ENCODE measurements at regions not wholly inside any gene's neighbourhood (a gene's known extent, or its start where the extent isn't known, plus 50 kb on each side); places are given as distances from the start of the nearest gene placed in this dataset.
"Not testable (repeated sequence)": the region's sequence is repeated elsewhere in the genome, so short reads cannot be mapped to it uniquely, and the experiment has no call there.

DNA sequence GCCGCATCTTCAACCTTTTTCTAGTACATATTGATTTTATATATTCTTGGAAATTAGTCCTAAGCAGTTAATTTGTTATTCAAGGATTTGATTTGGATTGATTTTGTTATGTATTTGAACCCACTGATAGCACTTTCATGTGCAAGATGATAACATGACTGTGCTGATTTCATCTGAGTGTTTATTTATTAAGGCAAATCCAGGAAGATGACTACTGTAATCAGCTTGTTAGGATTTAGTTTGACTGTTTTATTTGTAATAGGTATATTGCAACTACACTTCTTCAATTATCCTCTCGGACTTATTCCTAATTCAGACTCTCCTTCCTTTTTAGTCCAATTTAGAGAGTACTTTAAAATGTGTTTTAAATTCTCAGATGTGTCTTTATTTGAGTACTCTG, 75.1 kb upstream of the PRKG1 start:
- DNase-seq = no peak

DNA sequence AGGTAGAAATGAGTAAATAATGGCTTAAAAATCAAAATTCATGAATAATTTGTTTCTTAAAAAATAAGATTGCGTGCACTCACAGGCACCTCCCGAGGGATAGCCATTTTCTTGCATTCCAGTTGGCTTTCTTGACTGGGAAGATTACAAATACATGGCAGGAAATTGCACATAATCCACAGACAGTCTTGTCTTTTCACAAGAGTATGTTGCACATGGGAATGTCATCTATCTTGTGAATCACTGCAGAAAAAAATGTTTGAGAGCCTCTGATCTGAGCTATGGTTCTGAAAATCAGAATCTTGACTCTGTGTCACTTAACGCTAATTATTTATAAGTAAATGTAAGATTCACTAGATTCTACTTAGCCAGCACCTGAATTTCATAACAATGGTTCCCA, 74.1 kb upstream of the PRKG1 start:
- no peak for DNase-seq

DNA sequence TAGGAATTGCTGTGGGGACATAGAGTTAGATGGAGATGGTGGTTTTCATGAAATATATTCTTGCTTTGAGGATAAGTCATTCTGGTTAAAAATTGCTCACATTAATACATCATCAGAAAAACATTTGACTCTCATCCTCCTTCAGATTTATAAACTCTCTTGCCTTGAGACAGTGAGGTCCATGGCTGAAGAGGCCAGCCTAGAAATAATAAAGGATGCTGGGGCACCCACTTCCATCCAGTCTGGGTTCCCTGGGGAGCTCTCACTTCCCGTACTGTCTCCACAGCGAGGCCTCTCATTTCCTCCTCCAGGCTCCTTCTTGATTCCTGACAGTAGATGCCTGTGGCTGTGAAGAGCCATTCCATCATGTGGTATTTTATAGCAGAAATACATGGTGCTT, 73.3 kb upstream of the PRKG1 start:
- no peak for DNase-seq

DNA sequence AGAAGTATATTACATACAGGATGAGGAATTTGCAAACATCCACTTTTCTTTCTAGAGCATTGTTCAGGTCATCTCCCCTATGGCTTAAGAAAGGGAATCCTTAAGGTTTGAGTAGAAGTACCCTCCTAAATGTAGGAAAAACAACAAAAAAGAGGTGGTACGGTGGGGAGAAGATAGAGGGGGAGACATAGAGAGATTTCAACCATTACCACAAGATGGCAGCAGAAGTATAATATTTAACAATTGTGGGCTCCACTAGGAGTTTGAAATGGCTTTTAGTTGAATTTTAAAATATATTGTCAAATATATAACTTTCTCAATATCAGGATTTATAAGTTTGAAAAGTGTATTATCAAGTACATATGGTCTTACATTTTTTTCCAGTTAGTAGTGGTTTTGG, 72.7 kb upstream of the PRKG1 start:
- no peak for DNase-seq

DNA sequence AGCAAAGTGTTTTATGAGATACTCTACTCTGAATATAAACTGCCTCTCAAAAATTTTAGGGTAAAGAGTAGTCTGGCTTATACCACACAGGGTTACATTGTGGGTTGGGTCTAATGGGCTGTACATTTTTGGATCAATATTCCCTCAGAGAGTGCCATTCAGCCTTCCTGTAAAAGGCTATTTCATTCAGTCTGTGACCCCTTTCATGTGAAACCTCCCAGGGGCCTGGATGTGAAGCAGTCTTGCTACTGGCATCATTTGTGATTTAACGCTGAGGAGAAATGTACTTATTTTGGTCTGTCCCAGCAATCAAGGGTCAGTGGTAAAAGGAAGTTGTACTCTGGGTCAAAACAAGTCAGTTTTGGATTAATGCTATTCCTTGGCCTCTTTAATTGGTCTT, 71.8 kb upstream of the PRKG1 start:
- no peak for DNase-seq

DNA sequence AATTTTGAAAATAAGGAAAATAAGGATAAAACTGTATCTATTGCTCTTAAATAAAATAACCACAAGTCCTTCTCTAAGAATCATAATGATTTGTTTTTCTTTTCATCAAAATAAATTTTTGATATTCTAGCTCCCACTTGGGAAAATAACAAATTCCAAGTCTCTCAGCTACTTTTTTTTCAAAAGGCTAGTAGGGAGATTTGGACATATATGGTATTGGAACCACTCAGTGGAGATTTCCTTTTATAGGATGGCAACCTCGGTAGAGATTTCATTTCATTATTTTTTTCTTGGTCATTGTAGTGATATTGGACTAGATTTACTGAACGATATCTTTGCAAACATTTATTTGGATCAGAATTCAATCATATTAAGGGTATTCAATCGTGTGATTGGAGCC, 69.5 kb upstream of the PRKG1 start:
- no peak for DNase-seq

DNA sequence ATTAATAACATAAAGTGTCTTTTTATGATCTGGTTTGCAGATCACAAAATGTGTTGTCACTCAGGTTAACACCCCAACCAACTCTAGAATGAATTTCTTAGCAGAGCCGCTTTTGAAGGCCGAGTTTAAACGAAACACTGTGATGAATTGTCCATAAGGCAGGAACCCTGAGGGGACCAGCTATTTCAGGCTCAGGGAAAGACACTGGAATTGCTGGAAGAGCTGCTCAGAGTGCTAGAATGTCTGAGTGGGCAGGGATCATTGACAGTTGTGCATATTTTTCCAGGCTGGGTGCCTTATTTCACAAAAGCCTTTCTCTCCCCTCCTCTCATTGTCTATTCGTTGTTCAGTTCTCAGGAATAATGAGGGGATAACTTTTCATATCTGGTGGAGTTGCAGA, 68.7 kb upstream of the PRKG1 start:
- no peak for DNase-seq

DNA sequence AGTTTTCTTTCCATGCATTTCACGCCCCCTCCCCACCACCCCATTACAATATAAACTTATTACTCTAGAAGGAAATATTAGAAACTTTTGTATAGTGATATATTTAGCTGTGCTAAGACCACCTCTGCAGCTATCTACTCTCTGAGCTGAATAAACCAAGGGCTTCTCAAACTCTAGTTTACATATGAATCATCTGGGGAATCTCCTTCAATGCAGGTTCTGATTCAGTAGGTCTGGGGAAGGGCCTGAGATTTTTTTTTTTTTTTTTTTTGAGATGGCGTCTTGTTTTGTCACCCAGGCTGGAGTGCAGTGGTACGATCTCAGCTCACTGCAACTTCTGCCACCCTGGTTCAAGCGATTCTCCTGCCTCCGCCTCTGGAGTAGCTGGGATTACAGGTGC, 67.6 kb upstream of the PRKG1 start:
- no peak for DNase-seq

DNA sequence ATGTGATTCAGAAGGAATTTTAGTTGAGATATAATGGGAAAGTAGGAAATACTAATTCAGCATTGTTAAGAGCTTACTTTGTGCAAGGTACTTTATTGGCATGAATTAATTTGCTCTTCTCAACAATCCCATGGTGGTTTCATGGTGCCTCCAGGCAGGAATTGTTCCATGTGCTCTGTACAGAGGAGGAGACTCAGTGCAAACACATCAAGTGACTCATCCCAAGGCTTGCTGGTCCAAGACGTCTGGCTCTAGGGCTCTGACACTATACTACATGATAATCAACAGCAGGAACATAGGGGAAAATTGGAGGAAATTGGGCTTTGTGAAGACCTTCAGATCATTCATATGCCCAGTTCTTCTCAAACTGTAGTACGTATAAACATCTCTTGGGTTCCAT, 66.5 kb upstream of the PRKG1 start:
- no peak for DNase-seq

DNA sequence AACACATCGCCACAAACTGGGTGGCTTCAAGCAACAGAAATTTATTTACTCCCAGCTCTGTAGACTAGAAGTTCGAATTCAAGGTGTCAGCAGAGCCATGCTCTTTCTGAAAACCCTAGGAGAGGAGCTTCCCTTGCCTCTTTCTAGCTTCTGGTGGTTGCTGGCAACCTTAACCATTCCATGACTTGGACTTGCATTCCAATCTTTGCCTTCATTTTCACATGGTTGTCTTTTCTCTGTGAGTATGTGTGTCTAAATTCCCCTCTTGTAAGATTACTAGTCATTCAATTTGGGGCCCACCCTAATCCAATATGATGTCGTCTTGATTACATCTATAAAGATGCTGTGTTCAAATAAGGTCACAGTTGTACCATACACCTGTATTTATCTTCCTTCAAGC, 65.9 kb upstream of the PRKG1 start:
- DNase-seq = no peak

DNA sequence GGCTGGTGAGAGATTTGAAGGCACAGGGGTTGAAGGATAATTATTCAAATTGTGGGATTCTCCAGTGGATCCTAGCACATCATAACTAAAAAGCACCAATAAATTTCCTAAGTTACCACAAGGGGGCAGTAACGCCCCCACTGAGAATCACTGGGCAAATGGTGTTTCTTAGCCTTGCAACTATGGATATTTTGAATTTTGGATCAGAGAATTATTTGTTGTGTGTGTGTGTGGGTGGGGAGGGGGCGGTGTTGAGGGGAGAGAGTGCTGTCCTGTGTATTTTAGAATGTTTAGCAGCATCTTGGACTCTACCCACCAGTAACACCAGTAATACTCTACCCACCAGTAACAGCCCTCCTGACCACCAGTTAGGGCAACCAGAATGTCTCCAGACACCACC, 63.3 kb upstream of the PRKG1 start:
- DNase-seq = peak; percentile 63

DNA sequence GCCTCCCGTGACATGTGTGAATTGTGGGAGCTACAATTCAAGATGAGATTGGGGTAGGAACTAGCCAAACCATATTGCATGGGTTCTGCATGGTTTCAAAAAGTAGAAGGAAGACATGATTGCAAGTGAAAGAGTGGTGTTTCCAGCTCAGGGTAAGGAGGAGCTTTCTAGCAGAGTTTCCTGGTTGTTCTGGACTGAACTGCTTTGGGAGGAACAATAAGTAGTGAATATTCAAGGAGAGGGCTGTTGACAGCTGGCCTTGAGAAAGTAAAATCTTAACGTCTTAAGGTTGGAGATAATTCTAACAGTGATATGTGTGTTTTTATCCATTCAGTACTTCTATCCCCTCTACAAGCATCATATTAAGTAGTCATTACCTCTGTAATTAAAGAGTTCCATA, 62.2 kb upstream of the PRKG1 start:
- no peak for DNase-seq

DNA sequence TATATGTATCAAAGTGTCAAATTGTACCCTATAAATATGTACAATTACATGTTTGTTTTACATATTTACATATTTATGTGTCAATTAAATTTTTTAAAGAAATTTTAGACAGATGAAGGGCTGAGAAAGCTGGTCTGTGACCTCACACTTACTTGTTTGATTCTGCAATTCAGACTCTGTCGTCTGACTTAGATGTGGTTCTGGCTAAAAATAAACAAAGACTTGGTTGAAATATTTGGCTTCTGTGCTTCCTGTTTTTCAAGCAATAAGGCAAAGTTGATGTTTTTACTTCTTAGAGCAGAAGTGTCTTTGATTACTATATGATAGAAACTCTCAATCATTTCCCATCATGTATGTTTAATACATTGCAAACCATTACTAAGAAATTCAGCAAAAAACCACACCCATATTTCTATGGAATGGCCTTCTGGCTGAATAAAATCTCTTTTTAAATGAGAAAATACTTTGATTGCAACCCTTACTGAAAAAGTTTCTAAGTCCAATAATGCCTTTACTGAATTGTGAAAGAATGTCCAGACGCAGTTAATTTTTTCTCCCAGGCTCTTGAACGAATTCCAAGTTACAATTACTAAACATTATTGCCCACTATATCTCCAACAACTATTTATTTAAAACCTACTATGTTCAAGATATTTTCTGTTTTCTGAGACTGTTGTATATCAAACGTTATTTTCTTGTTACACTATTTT, 59.5 kb upstream of the PRKG1 start:
- no peak for DNase-seq

DNA sequence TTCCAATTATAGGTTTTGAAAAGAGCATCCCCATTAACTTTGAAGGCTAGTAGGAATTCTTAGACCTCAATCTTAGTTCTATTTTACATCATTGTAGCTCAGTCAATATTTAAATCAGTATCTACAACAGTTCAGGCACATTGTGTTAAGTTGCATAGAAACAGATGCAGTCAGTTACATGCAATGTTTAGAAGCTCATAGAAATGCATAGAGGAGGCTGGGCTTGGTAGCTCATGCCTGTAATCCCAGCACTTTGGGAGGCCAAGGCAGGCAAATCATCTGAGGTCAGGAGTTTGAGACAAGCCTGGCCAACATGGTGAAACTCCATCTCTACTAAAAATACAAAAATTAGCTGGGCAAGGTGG, 58.9 kb upstream of the PRKG1 start:
- DNase-seq = not testable (repeated sequence)

DNA sequence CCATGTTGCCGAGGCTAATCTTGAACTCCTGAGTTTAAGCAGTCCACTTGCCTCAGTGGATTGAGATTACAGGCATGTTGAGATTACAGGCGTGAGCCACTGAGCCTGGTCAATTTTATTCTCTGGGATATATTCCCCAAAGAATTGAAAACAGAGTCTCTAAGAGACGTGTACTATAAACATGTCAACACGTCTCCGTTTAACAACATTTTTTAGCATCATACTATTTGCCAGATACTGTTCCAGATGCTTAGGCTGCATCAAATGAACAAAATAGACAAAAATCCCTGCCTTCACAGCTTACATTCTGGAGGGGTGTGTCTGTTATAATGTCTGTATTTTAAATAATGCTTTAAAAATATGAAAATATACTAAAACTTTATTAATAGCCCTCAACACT, 54.1 kb upstream of the PRKG1 start:
- no peak for DNase-seq

DNA sequence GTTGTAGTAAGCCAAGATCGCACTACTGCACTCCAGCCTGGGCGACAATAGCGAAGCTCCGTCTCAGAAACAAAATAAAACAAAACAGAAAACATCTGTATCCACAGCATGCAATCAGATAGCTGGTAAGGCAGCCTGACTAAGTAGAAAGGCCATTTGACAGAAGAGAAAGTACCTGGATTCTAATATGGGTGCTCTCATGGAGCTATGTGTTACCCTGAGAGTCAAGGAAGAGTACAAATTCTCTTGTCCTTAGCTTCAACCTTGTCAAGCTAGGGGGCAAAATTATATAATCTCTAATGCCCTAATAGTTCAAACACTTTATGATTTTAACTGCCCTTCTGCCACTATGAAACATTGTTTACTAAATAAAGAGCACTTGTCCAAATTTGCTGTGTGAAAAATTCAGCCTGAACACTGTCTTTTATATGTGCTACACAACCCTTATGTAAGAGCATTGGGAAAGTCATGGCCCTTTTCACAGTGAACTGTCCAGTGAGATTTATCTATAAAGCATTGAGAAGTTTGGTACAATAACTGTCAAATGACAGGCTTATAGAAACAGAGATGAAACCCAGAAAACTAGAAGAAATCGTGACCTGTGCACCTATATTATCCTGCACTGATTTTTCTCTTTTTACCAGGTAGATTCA, 51.2 kb upstream of the PRKG1 start:
- DNase-seq = no peak

DNA sequence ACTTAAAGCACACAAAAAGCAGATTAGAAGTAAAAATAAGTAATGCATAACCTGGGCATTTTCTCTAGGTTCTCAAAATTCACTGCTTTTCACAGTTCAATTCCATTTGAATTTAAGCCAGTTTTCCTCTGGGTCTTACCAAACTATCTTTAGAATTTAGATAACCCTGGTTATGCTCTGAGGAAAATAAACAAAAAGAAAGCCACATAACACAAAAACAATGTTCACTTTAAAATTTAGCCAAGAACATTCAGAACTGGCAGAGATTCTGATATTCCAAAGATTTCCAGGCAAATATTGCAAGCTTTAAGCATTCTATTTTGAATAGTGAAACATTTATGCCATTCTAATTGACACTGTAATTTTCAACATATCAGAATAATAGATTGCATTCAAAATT, 50.7 kb upstream of the PRKG1 start:
- DNase-seq = no peak
